ENCODE measurements at regions not wholly inside any gene's neighbourhood (a gene's known extent, or its start where the extent isn't known, plus 50 kb on each side); places are given as distances from the start of the nearest gene placed in this dataset.

GRCh38 chr10:44030132-44030531 is 354.8 kb downstream of the CXCL12 start:
- TF ChIP-seq, protein P1, sequence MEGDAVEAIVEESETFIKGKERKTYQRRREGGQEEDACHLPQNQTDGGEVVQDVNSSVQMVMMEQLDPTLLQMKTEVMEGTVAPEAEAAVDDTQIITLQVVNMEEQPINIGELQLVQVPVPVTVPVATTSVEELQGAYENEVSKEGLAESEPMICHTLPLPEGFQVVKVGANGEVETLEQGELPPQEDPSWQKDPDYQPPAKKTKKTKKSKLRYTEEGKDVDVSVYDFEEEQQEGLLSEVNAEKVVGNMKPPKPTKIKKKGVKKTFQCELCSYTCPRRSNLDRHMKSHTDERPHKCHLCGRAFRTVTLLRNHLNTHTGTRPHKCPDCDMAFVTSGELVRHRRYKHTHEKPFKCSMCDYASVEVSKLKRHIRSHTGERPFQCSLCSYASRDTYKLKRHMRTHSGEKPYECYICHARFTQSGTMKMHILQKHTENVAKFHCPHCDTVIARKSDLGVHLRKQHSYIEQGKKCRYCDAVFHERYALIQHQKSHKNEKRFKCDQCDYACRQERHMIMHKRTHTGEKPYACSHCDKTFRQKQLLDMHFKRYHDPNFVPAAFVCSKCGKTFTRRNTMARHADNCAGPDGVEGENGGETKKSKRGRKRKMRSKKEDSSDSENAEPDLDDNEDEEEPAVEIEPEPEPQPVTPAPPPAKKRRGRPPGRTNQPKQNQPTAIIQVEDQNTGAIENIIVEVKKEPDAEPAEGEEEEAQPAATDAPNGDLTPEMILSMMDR (IDR thresholded peaks at IDR 0.05; ENCODE audit: low read depth, low read length, missing input control): no peak
- TF ChIP-seq, protein P2, sequence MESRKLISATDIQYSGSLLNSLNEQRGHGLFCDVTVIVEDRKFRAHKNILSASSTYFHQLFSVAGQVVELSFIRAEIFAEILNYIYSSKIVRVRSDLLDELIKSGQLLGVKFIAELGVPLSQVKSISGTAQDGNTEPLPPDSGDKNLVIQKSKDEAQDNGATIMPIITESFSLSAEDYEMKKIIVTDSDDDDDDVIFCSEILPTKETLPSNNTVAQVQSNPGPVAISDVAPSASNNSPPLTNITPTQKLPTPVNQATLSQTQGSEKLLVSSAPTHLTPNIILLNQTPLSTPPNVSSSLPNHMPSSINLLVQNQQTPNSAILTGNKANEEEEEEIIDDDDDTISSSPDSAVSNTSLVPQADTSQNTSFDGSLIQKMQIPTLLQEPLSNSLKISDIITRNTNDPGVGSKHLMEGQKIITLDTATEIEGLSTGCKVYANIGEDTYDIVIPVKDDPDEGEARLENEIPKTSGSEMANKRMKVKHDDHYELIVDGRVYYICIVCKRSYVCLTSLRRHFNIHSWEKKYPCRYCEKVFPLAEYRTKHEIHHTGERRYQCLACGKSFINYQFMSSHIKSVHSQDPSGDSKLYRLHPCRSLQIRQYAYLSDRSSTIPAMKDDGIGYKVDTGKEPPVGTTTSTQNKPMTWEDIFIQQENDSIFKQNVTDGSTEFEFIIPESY (IDR thresholded peaks at IDR 0.05): no peak
- TF ChIP-seq, protein P3, sequence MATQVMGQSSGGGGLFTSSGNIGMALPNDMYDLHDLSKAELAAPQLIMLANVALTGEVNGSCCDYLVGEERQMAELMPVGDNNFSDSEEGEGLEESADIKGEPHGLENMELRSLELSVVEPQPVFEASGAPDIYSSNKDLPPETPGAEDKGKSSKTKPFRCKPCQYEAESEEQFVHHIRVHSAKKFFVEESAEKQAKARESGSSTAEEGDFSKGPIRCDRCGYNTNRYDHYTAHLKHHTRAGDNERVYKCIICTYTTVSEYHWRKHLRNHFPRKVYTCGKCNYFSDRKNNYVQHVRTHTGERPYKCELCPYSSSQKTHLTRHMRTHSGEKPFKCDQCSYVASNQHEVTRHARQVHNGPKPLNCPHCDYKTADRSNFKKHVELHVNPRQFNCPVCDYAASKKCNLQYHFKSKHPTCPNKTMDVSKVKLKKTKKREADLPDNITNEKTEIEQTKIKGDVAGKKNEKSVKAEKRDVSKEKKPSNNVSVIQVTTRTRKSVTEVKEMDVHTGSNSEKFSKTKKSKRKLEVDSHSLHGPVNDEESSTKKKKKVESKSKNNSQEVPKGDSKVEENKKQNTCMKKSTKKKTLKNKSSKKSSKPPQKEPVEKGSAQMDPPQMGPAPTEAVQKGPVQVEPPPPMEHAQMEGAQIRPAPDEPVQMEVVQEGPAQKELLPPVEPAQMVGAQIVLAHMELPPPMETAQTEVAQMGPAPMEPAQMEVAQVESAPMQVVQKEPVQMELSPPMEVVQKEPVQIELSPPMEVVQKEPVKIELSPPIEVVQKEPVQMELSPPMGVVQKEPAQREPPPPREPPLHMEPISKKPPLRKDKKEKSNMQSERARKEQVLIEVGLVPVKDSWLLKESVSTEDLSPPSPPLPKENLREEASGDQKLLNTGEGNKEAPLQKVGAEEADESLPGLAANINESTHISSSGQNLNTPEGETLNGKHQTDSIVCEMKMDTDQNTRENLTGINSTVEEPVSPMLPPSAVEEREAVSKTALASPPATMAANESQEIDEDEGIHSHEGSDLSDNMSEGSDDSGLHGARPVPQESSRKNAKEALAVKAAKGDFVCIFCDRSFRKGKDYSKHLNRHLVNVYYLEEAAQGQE (IDR thresholded peaks at IDR 0.05): no peak
- no peak for TF ChIP-seq TAF1 (conservative IDR thresholded peaks at IDR 0.05)
- TF ChIP-seq EGR1 (IDR thresholded peaks at IDR 0.05; ENCODE audit: low read depth in 2 of 2): no peak
- no peak for TF ChIP-seq RAD21 (IDR thresholded peaks at IDR 0.05)

Measured in liver (tissue), 3 donors.